HG02623 (cell line): ENCODE measurements at regions not wholly inside any gene's neighbourhood (a gene's known extent, or its start where the extent isn't known, plus 50 kb on each side); places are given as distances from the start of the nearest gene placed in this dataset.
"Not testable (repeated sequence)": the region's sequence is repeated elsewhere in the genome, so short reads cannot be mapped to it uniquely, and the experiment has no call there.

Experiments used
- ATAC-seq: cut with Tn5 transposase; IDR thresholded peaks from one replicate; pipeline ENCODE4 v1.9.1; 2021; ENCODE audit warnings: moderate library complexity; ENCODE audit not compliant: unreplicated experiment

DNA sequence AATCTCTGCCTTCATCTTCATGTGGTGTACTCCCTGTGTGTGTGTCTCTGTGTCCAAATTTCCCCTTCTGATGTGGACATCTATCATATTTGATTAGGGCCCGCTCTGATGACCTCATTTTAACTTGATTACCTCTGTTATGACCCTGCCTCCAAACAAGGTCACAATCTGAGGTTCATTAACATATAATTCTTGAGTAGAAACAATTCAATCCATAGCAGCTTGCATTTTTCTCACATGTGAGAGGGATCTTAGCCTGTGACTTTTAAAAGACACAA, 130.9 kb upstream of the RAB4A start:
- no peak for ATAC-seq

GRCh38 chr1:229141271-229141670, 129.6 kb upstream of the RAB4A start:
- no peak for ATAC-seq

- no peak for ATAC-seq
These were observed 129.1 kb upstream of the RAB4A start for GRCh38 chr1:229141689-229142377.

DNA sequence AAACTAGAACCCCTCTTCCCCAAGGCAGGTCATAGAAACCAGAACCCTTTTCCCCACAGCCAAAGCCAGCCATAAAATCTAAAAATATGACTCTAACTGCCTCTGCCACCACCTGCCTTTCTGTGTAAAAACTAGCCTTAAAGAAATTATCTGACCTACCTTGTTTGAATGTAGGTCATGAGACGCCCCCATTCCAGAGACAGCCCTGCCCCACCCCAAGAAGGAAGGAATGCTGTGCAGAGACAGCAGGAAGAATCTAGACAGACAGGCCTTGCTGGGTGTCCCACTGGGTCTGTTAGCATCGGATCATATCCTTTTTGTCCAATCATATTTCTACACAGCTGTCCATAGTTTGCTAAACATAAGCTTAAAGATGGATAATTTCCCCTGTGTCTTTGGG, 128.4 kb upstream of the RAB4A start:
- no peak for ATAC-seq

DNA sequence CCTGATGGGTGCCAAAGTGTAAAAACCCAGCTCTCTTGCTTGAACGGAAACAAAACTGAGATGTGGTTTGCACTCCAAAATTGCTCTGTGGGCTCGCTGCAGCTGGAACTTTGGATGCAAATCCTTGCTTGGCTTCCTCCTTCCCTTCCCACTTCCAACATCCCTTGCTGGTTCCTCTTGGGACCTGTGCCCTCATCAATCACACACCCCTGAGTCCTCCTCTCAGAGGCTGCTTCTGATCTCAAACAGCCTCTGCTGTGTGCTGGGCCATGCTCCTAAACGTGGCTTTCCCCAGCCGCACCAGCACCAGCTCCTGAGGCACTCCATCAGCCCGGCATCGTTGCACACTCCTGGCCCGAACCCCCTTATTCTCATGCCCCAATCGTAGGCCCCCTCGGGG, 124.3 kb upstream of the RAB4A start:
- ATAC-seq: no peak

DNA sequence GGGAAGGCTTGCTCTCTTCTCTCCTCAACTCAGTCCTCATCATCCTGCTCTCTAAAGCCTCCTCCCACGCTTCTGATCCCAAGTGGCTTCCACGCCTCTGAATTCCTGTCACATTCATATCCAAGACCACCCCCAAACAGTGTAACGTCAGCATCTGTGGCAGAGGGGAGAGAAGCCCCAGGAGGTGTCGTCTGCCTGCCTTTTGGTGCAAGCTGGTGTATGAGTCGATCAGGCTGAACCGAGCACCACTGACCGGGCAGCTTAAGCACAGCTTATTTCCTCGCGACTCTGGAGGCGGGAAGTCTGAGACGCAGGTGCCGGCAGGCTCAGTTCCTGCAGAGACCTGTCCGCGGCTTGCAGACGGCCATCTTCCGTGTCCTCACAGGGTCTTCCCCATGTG, 123.8 kb upstream of the RAB4A start:
- ATAC-seq: no peak

DNA sequence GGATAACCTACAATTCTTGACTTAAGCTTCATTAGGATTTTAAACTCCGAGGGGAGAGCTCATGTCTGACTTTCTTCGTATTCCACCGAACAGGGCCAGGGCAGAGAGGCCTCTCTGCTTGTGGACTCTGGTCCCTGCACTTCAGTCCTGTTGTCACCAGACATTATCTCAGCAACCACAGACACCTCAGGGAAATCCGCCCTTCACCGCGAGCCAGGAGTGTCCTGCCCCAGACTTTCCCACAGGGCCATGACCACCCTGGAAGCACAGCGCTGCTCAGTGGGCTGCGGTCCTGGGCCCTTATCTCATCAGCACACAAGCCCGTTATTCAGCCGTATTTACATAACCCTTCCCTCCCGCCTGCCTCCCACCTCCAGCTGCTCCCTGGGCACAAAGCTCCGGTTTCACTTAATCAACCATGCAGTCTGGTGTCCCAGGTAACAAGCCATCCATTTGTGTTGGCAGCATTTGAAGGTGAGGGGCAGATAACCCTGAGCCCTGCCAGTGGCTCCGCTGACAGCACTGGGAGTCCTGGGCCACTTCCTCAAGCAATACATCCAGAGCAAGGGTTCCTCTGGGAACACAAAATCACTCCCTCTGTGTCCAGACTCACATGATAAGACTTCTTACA, 122.8 kb upstream of the RAB4A start:
- no peak for ATAC-seq

GRCh38 chr1:229148743-229149142, 122.2 kb upstream of the RAB4A start:
- ATAC-seq: no peak

GRCh38 chr1:229149435-229149834, 121.5 kb upstream of the RAB4A start:
- ATAC-seq: no peak

GRCh38 chr1:229150518-229150917, 120.4 kb upstream of the RAB4A start:
- no peak for ATAC-seq

DNA sequence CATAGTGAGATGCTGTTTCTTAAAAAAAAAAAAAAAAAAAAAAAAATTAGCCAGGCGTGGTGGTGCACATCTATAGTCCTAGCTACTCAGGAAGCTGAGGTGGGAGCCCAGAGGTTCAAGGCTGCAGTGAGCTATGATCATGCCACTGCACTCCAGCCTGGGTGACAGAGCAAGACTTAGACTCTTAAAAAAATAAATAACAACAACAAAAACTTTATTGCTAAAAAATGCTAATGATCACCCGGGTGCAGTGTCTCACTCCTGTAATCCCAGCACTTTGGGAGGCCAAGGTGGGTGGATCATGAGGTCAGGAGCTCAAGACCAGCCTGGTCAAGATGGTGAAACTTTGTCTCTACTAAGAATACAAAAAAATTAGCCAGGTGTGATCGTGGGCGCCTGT, 119.5 kb upstream of the RAB4A start:
- not testable (repeated sequence) for ATAC-seq

GRCh38 chr1:229152311-229152710, 118.6 kb upstream of the RAB4A start:
- ATAC-seq: no peak

DNA sequence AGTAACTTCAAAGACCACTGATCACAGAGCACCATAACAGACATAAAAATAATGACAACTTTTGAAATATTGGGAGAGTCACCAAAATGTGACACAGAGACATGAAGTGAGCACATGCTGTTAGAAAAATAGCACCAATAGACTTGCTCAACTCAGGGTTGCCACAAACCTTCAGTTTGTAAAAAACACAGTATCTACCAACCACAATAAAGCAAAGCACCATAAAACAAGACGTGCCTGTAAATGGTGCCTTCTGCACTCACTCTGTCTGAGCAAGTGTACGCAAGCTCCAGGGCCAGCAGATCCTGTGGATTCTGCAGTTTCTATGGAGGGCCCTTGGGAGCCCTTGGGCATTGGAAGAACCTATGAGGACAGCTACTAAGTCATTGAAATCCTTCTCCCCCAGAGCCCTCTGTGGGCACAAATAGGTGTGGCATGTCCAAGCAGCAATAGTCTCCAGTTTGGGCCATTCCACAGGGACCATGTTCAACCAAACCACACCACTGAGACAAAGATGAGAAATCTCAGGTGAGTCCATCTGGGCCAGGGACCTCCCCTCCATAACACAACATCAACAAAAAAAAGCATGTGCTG, 116.9 kb upstream of the RAB4A start:
- no peak for ATAC-seq

DNA sequence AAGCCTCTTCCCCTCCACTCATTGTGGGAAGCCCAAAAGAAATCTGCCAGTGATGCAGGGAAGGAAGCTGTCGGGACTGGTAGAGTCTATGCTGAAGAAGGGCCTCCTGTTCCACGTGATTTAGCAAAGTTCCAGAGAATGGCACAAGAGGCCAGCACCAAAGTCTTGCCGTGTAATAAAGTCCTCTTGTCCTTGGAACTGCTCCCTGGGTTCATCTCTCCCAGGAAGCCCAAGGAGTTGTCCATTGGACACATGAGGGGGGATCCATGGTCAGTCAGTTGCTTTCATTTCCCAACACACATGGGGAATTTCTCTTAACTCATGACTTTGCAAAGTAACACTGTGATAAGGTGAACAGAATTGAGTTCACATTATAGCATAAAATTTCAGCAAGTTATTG, 116.1 kb upstream of the RAB4A start:
- no peak for ATAC-seq

- no peak for ATAC-seq
These were observed 115.4 kb upstream of the RAB4A start for GRCh38 chr1:229155472-229155871.

GRCh38 chr1:229156872-229157271, 114.0 kb upstream of the RAB4A start:
- ATAC-seq: no peak

DNA sequence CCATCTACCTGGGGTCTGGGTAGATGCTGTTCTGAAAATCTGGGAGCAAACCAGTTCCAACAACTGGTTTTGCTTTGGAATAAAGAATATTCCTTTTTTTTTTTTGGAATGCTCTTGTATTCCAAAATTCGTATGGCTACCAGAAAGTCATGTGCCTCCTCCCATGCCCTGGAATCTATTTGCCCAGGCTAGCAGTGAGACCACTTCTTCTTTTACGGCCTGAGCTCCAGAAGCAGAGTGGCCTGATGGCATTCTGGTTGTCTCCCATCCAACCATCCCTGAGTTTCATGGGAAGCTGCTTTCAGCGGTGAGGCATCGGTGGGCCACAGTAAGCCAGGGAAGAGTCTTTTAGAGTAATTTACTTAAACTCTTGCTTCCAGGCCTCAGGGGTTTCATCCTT, 113.4 kb upstream of the RAB4A start:
- no peak for ATAC-seq

GRCh38 chr1:229158341-229158921, 112.5 kb upstream of the RAB4A start:
- no peak for ATAC-seq

- ATAC-seq: no peak
These were observed 112.0 kb upstream of the RAB4A start for GRCh38 chr1:229158927-229159326.

- ATAC-seq: no peak
These were observed 111.0 kb upstream of the RAB4A start for GRCh38 chr1:229159668-229160544.

GRCh38 chr1:229161740-229162139, 109.2 kb upstream of the RAB4A start:
- ATAC-seq: no peak
